ENCODE measurements at regions not wholly inside any gene's neighbourhood (a gene's known extent, or its start where the extent isn't known, plus 50 kb on each side); places are given as distances from the start of the nearest gene placed in this dataset.

DNA sequence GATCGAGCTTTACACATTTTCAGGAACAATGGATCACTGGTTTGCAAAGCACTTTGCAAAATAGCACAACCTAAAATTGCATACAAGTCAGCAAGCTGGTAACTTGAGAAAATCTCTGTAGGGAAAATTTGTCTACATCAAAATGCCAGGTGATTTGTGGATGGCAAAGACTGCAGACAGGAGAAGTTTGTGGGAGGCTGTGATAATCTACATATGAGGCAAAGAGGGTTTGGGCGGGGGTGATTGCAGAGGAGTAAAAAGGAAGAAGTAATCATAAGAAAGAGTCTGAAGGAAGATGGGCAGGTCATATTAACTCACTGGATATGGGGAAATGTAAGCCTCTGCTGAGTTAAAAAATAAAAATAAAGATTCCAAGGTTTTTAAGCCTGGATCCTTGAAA lies 166.3 kb upstream of the STXBP5 start:
- H3K36me3 Mint-ChIP-seq = no peaks in the 10 kb centered on the region
- DNase-seq (ENCODE audit: low spot score in 2 of 2) = no peak
- no peaks in the 10 kb centered on the region for H3K9me3 Mint-ChIP-seq
- H3K4me3 Mint-ChIP-seq = no peak overlapping the region
- ATAC-seq = no peak
- H3K27ac Mint-ChIP-seq = no peak overlapping the region
- no peaks in the 10 kb centered on the region for H3K4me1 Mint-ChIP-seq

DNA sequence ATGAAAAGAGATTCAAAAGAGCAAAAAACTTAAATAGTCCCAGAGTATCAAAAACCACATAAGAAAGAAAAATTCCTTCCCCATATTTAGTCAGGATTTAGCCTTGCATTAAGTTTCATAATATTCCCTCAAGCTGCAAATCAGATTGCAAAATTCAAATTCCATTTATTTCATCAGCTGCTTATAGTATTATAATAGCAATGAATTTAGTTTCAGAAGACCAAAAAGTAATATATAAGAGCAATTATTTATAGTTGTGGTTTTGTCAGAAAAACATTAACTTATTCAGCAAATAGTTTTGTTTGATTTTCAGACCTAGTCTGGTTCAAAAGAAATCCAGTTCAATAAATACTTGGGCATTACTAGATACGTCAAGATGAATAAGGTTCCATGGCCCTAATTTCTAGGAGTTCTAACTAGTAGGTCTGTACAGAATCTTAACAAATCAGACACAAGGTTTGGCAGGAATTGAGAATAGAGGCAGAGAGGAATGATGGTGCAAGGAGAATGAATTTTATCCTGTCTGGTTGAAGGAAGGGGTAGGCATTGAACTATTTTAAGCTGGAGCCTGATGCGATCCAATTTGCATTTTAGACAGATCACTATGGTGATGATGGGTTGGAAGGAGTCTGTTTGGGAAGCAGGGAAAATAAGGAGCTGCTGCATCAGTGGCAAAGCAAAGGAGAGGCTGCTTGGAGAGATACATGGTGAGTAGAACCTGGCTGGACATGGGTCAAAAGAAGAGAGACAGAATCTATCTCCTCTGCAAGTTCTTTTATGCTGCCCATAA lies 163.9 kb upstream of the STXBP5 start:
- Mint-ChIP-seq H3K4me3 (no peak overlapping the region), H3K9me3 (peaks cover 8% of the 10 kb centered on the region), H3K4me1 (no peaks in the 10 kb centered on the region), H3K36me3 (no peaks in the 10 kb centered on the region), H3K27ac (no peak overlapping the region)
- DNase-seq (ENCODE audit: low spot score in 2 of 2) (no peak), ATAC-seq (no peak)

DNA sequence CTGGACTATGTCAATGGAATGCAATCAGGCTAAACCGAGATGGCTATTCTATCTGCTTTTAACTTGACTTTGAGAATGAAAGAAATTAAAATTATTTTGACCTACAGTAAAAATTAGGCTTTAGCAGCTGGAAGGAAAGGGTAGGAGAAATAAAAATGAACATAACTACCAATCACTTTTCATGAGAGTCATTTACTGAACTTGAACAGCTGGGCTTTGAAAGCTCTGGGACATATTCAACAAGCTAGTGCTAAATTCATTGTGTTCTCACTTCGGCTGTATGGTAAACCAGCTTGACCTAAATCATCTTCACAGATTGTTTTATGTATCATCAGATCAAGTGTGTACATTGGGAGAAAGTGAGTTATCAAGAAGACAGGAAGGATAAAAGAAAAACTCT lies 161.5 kb upstream of the STXBP5 start:
- no peak for DNase-seq (ENCODE audit: low spot score in 2 of 2)
- no peaks in the 10 kb centered on the region for H3K36me3 Mint-ChIP-seq
- no peak for ATAC-seq

DNA sequence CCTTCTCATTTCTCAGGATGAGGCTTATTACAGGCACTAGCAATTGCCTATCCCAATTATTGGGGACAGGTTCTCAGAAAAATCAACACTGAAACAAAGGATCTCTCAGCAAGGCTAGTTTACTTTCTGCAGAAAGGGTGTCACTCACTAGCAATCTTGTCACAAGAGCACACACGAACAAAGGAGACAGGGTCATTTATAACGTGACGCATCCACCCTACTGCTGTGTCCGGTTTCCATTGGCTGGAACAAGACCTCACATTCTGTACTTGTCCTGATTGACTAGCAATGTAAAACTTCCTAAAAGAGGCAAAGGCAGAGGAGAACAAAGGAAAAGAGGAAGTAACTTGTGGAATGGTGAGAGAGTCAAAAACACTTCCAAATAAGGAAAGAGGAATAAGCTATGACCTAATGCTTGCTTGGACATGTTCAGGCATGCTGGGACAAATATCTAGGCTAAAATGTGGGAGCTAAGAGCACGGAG lies 160.2 kb upstream of the STXBP5 start:
- Mint-ChIP-seq H3K36me3 (no peaks in the 10 kb centered on the region), H3K9me3 (peaks cover 8% of the 10 kb centered on the region), H3K4me1 (no peaks in the 10 kb centered on the region), H3K27ac (no peak overlapping the region), H3K4me3 (no peak overlapping the region)
- no peak for ATAC-seq
- no peak for DNase-seq (ENCODE audit: low spot score in 2 of 2)

More for the DNA sequence above, 161.5 kb upstream of the STXBP5 start:
- Mint-ChIP-seq H3K9me3 (peaks cover 8% of the 10 kb centered on the region), H3K27ac (no peak overlapping the region), H3K4me3 (no peak overlapping the region), H3K4me1 (no peaks in the 10 kb centered on the region)

DNA sequence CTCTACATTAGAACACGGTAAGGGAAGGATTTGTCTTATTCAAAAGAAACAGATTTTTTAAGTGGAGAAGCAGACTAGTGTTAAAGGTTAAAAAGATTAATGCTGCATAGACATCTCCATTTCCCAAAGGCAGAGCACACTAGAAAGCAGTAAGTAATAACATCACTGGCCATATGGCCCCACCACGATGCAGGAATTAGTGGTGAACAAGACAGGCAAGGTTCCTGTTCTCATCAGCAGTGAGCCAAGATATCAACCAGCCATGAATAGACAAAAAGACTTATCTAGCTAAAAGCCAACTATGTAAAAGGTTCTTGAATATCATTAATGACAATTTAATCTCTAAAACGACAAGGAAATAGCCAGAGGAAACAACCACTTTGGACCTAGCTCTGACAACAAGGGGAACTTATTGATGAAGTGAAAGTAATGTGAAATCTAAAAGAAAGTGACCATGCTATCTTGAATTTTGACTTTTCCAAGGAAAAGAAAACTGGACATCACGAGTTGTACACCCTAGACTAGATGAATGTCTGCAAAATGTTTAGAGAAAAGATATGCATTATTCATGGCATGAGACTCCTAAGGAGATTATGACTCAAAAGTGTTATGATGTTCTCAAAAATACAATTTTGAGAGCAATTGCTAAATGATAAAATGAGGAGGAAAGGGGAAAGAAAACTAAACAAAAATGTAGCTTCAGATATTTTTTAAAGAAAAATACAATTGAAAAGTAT lies 157.9 kb upstream of the STXBP5 start:
- H3K4me1 Mint-ChIP-seq = no peaks in the 10 kb centered on the region
- no peak for ATAC-seq
- H3K9me3 Mint-ChIP-seq = peaks cover 8% of the 10 kb centered on the region
- no peak overlapping the region for H3K4me3 Mint-ChIP-seq
- H3K36me3 Mint-ChIP-seq = no peaks in the 10 kb centered on the region
- H3K27ac Mint-ChIP-seq = no peak overlapping the region
- no peak for DNase-seq (ENCODE audit: low spot score in 2 of 2)

DNA sequence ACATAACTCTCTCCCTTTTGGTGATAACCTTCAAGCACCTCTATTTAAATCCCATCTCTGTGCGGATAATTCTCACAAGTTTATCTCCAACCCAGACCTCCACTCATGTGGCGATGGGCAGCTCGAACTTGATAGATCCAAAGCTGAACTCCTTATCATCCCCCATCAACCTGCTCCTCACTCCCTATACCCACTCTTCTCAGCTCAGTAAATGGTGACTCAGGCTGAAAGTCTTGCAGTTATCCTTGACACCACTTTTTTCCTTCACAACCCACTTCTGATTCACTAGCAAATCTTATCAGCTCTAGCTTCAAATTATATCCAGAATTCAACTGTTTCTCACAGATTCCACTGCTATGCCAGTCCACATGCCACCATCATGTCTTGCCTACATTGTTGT lies 155.3 kb upstream of the STXBP5 start:
- H3K27ac Mint-ChIP-seq = no peak overlapping the region
- no peaks in the 10 kb centered on the region for H3K36me3 Mint-ChIP-seq
- no peak for DNase-seq (ENCODE audit: low spot score in 2 of 2)
- H3K9me3 Mint-ChIP-seq = peaks cover 4% of the 10 kb centered on the region
- no peak overlapping the region for H3K4me3 Mint-ChIP-seq
- H3K4me1 Mint-ChIP-seq = no peaks in the 10 kb centered on the region
- ATAC-seq = no peak

DNA sequence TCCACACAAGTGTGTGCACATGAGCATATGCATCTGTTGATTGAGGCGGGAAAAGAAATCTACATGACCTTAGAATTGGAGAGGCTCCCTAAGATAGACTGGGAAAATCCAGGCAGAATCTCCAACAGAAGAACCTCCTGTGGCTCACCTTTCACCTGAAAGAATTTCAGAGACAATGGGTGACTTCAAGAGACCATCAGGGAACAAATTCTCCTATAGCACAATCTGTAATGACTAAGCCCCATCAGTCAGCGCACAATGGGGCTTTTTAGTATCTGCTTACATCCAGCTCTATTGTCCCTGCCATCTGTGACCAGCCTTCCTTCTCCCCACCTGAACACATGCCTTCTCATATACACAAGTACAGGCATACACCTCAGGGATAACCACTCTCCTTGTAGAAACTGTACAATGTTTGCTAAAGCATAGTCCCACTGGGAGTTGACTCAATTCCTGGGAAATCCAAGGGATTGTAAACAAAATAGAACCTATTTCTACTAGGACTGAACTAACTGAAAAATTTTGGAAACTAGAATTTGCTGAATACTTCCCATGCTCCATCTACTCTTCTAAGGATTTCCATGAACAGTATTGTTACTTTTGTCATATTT lies 150.8 kb upstream of the STXBP5 start:
- Mint-ChIP-seq H3K9me3 (no peaks in the 10 kb centered on the region), H3K4me1 (peaks cover 5% of the 10 kb centered on the region), H3K4me3 (no peak overlapping the region), H3K36me3 (no peaks in the 10 kb centered on the region), H3K27ac (no peak overlapping the region)
- no peak for ATAC-seq
- DNase-seq (ENCODE audit: low spot score in 2 of 2) = no peak

DNA sequence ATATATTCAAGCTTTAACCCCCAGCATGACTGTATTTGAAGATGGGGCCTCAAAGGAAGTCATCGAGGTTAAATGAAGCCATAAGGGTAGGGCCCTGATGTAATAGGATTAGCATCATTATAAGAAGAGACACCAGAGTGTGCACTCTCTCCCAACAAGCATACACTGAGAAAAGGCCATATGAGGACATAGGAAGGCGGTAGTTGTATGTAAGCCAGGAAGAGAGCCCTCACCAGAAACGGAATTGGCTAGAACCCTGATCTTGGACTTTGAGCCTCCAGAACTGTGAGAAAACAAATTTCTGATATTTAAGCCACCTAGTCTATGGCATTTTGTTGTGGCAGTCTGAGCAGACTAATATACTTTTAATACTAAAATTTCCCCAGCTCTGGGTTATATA lies 150.1 kb upstream of the STXBP5 start:
- Mint-ChIP-seq H3K4me3 (no peak overlapping the region), H3K36me3 (no peaks in the 10 kb centered on the region), H3K27ac (no peak overlapping the region), H3K4me1 (peaks cover 5% of the 10 kb centered on the region), H3K9me3 (no peaks in the 10 kb centered on the region)
- no peak for DNase-seq (ENCODE audit: low spot score in 2 of 2)
- no peak for ATAC-seq

DNA sequence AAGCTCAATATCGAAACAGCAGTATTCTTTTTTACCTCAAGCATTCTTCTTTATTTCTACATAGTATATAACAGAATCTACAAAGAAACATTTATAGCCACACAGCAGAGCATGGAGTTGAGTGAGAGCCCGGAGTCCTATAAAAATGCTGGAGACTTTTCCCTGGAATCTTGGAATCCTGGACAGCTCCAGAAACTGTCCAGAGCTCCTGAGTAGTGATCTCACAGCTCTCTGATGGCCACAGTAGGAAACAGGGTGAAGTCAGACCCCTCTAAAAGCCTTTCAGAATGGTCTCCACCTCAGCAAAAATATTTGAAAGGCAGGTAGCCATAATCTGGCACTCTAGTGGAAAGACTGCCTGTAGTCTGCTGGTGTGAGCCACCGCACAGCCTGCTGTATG lies 149.3 kb upstream of the STXBP5 start:
- no peak for DNase-seq (ENCODE audit: low spot score in 2 of 2)
- Mint-ChIP-seq H3K4me1 (peaks cover 5% of the 10 kb centered on the region), H3K36me3 (no peaks in the 10 kb centered on the region), H3K4me3 (no peak overlapping the region), H3K27ac (no peak overlapping the region), H3K9me3 (no peaks in the 10 kb centered on the region)
- ATAC-seq = no peak

DNA sequence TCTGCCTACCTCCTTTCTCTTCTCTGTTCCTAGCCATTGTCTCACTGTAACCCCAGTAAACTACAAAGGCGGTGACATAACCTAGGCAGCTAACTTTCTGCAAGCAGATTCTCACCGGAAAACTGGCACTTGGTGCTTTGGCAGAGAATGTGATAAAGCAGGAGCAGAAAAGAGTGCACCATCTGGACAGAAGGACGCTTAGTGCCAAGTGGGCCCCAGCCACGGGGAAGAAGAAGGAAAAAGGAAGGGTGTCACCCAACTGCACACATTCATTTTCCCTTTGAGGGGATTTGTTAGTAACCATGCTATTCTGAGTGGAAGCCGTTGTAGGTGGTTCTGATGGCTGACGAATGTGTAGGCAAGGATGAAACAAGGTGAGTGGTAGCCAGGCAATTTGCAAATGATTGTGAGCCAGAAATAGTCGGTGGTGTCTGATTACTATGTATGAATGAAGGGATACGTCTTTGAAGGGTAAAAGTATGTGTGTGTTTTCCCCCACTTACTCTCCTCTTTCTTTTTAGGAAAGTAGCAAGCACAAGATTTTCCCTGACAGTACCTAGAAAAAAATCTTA lies 148.3 kb upstream of the STXBP5 start:
- no peak for ATAC-seq
- Mint-ChIP-seq H3K27ac (no peak overlapping the region), H3K4me3 (no peak overlapping the region), H3K4me1 (peaks cover 5% of the 10 kb centered on the region), H3K9me3 (no peaks in the 10 kb centered on the region), H3K36me3 (no peaks in the 10 kb centered on the region)
- DNase-seq (ENCODE audit: low spot score in 2 of 2) = no peak

DNA sequence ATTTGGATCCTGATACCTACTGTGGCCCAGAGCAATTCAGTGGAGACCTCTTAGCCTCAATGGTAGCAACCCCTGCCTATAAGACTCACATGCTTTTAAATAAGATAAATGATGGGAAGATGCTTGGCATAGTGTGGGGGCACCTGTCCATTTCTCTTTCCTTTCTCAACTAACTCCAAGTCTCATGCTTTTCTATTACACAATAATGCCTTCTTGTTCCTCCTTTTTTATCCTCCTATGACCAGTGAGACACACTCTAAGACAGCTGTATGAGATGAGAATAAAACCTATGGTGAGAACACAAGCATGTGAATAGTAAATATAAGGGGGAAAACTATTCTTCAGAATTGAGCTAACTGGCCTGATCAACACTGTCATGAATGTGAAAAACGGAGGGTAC lies 147.0 kb upstream of the STXBP5 start:
- H3K27ac Mint-ChIP-seq = no peak overlapping the region
- ATAC-seq (no peak), DNase-seq (ENCODE audit: low spot score in 2 of 2) (no peak)
- no peak overlapping the region for H3K4me3 Mint-ChIP-seq
- no peaks in the 10 kb centered on the region for H3K36me3 Mint-ChIP-seq
- H3K9me3 Mint-ChIP-seq = no peaks in the 10 kb centered on the region
- peaks cover 5% of the 10 kb centered on the region for H3K4me1 Mint-ChIP-seq

DNA sequence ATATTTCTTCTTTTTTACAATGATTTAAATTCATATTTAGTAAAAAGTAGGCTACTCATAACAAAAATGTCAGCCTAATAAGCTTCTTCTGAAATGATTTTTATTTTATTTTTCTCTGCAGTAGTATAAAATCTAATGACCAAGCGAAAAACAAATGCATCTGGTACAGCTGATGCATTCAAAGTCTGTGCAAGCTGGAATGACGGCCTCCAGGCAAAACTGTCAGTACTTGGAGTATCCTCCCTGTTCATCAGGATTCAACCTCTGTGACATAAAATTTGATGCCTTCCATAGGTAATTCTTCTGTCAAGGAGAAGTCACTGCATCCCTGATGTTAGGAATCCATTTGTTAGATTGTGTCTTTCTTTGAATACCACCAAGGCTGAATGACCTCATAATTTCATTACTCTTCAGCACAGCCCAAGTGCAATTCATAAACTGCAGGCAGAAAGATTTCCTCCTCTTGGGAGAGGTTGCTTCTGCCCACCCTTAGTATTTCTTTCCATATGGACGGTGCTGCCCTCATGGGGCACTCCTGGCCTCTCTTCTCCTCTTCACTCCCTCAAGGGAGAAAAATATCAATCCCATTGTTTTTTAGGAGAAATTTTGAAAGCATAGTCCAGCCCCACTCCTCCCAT lies 146.4 kb upstream of the STXBP5 start:
- H3K4me3 Mint-ChIP-seq = no peak overlapping the region
- DNase-seq (ENCODE audit: low spot score in 2 of 2) (no peak), ATAC-seq (no peak)
- no peaks in the 10 kb centered on the region for H3K36me3 Mint-ChIP-seq
- H3K27ac Mint-ChIP-seq = no peak overlapping the region
- H3K9me3 Mint-ChIP-seq = no peaks in the 10 kb centered on the region
- peaks cover 5% of the 10 kb centered on the region for H3K4me1 Mint-ChIP-seq

DNA sequence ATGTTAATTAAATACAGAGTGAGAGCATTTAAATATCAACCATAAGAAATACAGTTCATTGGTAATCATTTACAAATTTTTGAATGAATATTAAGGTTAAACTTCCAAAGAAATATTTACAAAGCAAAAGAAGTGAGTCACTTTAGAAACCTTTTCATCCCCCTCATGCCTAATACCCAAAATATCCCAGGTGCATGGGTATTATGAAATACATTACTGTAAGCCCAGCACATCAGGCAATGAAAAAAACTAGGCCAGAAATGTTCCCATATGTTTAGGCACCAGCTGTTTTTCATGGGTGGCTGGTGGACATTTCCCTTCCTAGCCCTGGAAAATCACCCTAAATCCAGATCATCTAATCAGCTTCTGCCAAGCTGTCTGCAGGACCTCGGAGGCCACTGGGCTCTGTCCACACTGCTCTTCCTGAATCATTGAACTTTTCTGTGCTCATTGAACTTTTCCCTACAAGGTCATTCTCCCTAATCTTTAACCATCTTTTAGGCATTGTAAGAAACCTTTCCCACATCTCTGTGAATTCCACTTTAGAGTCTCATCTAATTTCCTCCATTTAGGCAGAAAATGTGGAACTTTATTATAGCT lies 145.3 kb upstream of the STXBP5 start:
- Mint-ChIP-seq H3K27ac (no peak overlapping the region), H3K4me3 (no peak overlapping the region), H3K36me3 (no peaks in the 10 kb centered on the region), H3K4me1 (peaks cover 5% of the 10 kb centered on the region), H3K9me3 (no peaks in the 10 kb centered on the region)
- no peak for ATAC-seq
- DNase-seq (ENCODE audit: low spot score in 2 of 2) = no peak

DNA sequence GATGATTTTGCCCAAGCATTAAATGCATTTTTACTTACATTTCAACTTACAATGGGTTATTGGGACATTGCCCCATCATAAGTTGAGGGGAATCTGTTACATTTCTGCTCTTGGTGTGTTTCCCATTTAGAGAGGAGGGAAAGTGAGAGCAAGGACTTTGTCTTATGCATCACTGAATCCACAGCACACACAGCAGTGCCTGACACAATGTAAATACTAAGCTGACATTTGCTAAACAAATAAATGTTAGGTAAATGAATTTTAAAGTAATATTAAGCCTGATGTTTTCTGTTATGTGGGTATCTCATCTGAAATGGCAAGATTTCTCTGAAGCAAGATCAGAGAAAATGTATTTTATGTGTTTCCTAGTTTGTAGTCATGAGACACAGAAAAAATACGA lies 143.6 kb upstream of the STXBP5 start:
- H3K27ac Mint-ChIP-seq = no peak overlapping the region
- no peaks in the 10 kb centered on the region for H3K9me3 Mint-ChIP-seq
- no peak for ATAC-seq
- peaks cover 11% of the 10 kb centered on the region for H3K4me1 Mint-ChIP-seq
- no peak for DNase-seq (ENCODE audit: low spot score in 2 of 2)
- no peak overlapping the region for H3K4me3 Mint-ChIP-seq
- H3K36me3 Mint-ChIP-seq = no peaks in the 10 kb centered on the region

DNA sequence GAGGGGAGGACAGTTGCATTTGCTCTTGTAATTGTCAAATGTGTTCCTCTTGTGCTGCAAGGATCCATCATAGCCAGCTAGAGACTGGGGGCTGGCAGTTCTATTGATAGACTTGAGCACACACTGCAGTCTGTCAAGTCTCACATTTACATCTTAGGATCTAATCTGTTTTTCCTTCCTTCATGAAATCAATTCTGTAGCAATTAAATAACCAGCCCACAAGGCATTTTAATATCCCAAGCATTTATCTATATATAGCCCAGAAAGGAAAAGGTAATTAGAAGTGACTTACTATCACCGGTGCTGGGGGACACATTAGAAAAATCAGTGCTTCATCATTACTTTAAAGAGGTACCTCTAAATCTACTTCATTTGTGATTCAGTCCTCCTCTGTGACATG lies 143.0 kb upstream of the STXBP5 start:
- no peak for ATAC-seq
- Mint-ChIP-seq H3K27ac (no peak overlapping the region), H3K4me3 (no peak overlapping the region), H3K36me3 (no peaks in the 10 kb centered on the region), H3K9me3 (no peaks in the 10 kb centered on the region), H3K4me1 (peaks cover 7% of the 10 kb centered on the region)
- DNase-seq (ENCODE audit: low spot score in 2 of 2) = no peak

Measured in stimulated activated effector memory CD8-positive, alpha-beta T cell treated with anti-CD3 and anti-CD28 coated beads, Interleukin-12 subunit alpha, Interleukin-12 subunit beta, amount 100 ng/mL, for 72 hours (primary cell).